SW 1271 (cell line): ENCODE measurements at regions not wholly inside any gene's neighbourhood (a gene's known extent, or its start where the extent isn't known, plus 50 kb on each side); places are given as distances from the start of the nearest gene placed in this dataset.

Source experiments
- DNase-seq, 2 experiments: peaks; one replicate each; lab custom pipeline; 2025; lab: John Stamatoyannopoulos, UW

DNA sequence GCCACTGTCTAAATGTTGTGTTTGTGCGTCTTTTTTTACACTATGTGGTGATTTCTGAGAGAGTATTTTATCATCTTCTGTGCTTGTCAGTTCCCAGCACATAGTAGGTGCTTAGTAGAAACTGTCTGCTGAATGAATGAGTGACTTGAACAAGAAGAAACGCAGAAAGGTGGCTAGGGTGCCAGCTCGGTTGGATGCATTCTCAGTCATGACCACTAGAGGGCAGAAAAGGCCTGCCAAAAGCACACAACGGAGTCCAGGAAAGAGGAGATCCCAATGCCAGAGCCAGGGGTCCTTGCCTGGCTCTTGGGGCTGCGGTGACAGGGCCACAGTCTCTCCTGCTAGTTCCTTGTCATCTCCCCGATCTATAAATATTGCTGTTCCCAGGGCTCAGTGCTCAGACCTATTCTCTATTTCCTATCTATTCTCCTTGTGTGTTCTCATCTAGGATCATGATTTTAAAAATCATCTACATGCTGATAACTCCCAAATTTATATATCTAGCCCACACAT lies 57.3 kb upstream of the CCL1 start:
- DNase-seq: peak in 1 of 2 experiments; percentile 48

DNA sequence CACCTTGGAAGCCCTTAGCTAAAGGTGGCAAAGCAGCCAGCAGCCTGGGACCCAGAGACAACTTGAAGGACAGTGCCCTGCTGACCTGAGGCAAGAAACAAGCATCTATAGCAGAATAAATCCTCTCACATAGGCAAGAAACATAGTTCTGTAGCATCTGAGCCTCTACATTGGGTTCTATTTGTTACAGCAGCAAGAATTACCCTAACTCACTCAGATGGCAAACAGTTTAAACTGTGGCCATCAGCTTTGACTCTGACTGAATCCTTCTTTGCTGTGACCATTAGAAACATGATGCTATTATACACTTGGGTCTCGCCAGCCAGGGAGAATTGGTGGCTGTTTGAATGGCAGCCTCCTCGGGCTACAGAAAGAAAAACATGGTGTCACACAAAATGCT lies 53.1 kb upstream of the CCL1 start:
- DNase-seq: no peak

GRCh38 chr17:34414339-34414738 lies 51.3 kb upstream of the CCL1 start:
- no peak for DNase-seq

DNA sequence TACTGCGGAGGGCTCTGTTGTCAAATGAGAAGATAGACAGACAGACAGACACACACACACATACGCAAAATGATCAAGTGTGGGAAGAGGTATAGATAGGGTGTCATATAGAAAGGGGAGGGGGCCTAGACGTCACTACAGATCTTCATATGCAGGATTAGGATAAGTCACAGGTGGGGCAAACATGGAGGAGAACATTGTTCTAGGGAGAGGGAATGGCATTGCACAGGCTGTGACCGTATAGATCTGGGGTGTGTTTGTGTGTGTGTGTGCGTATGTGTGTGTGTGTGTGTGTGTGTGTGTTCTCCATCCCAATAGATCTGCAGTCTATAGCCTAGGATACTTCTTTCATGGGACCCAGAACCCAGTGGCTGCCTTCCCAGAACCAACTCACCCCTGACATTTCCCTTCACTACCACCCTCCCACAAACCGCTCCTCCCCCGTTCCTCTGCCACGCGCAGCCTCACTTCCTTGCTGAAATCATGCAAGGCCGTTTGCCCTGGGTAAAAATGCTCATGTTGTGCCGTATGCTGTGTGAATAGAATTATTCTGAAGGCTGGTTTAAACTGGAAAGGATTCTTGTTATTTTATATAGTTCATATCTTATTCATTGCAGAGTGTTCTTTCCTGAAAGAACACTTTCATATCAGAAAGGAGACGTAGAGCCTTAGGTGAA lies 50.5 kb upstream of the CCL1 start:
- no peak for DNase-seq

DNA sequence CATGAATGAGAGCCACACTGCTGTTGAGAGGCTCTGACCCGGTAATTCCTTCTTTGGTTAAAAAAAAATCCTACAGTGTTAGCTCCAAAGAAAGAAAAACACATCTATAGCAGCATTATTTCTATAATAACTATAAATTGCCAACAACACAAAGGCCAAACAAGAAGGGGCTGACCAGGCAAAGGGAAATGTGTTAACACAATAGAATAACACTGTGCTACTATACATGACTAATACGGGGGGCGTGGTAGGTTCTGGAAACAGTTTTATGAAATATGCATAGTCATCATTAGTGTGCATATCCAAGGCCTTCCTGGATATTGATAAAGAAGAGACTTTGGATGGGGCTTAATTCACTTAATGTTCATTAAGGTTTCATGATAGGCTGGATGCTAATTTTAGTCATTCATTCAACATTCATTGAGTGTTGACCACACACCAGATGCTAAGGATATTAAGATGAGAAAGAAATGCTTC lies 50.0 kb upstream of the CCL1 start:
- no peak for DNase-seq
